Caco-2 (cell line): ENCODE measurements at regions not wholly inside any gene's neighbourhood (a gene's known extent, or its start where the extent isn't known, plus 50 kb on each side); places are given as distances from the start of the nearest gene placed in this dataset.

Experiments used
- BruUV-seq: library from RNA; stranded (reverse); fragments of 400-500 nt; replicated peaks from 2 replicates; lab custom pipeline; 2021; lab: Mats Ljungman, UMichigan
- CTCF ChIA-PET: fragments of 300-600 bp; sonication (Branson Sonifier 250); formaldehyde crosslinking; loops from one replicate; lab custom pipeline; 2022; ENCODE audit warnings: antibody characterized with exemption; lab: Charles Lee
- POLR2A ChIA-PET: fragments of 300-600 bp; sonication (Branson Sonifier 250); formaldehyde crosslinking; loops from one replicate; lab custom pipeline; 2022; ENCODE audit warnings: antibody characterized with exemption; lab: Charles Lee
- DNase-seq, 2 experiments: peaks; one replicate each; pipeline versions ENCODE4 v3.0.0 to v3.0.0-alpha.2; 2020 to 2022
- H3K27me3 ChIP-seq: replicated peaks from 2 replicates; pipeline ENCODE4 v1.6.0; 2011; ENCODE audit warnings: low read length; ENCODE audit not compliant: control insufficient read depth, insufficient read depth
- H3K36me3 ChIP-seq: 2 replicates; pipeline ENCODE4 v1.5.1; 2011; ENCODE audit warnings: low read length; ENCODE audit not compliant: control insufficient read depth, insufficient read depth
- H3K4me1 ChIP-seq: fragments of 250-450 bp; sonication (Bioruptor Pico); 2 replicates; pipeline ENCODE4 v1.5.1; 2020; ENCODE audit warnings: mild to moderate bottlenecking
- H3K4me3 ChIP-seq: 2 replicates; pipeline ENCODE4 v1.5.1; 2011; ENCODE audit warnings: low read depth, mild to moderate bottlenecking, control low read depth, low read length
- H3K9me3 ChIP-seq: fragments of 250-450 bp; sonication (Bioruptor Pico); 2 replicates; pipeline ENCODE4 v1.5.1; 2020; ENCODE audit warnings: mild to moderate bottlenecking, moderate library complexity
- H3K27ac Mint-ChIP-seq: one replicate; pipeline ENCODE4 v1.8.0; 2022; ENCODE audit warnings: mixed read lengths; ENCODE audit not compliant: unreplicated experiment
- H3K27me3 Mint-ChIP-seq: one replicate; pipeline ENCODE4 v1.8.0; 2022; ENCODE audit warnings: mixed read lengths; ENCODE audit not compliant: insufficient read depth, unreplicated experiment
- H3K36me3 Mint-ChIP-seq: one replicate; pipeline ENCODE4 v1.8.0; 2022; ENCODE audit warnings: mild to moderate bottlenecking, mixed read lengths; ENCODE audit not compliant: insufficient read depth, unreplicated experiment
- H3K4me1 Mint-ChIP-seq: one replicate; pipeline ENCODE4 v1.8.0; 2022; ENCODE audit warnings: low read depth, mixed read lengths; ENCODE audit not compliant: unreplicated experiment
- H3K4me3 Mint-ChIP-seq: one replicate; pipeline ENCODE4 v1.8.0; 2022; ENCODE audit warnings: mild to moderate bottlenecking, moderate library complexity, mixed read lengths; ENCODE audit not compliant: unreplicated experiment
- H3K9me3 Mint-ChIP-seq: one replicate; pipeline ENCODE4 v1.8.0; 2022; ENCODE audit warnings: mixed read lengths; ENCODE audit not compliant: unreplicated experiment
- CTCF ChIP-seq, 2 experiments: fragments of 200-600 bp in 1 of 2; IDR thresholded peaks; 1 replicate in 1 of 2; 2 replicates in 1 of 2; pipeline versions ENCODE4 v1.5.1 to v1.8.0; 2011 to 2022; ENCODE audit warnings: antibody characterized with exemption in 1 of 2, control low read depth in 1 of 2, inconsistent platforms in 1 of 2, low read depth in 1 of 2, low read length in 1 of 2, mild to moderate bottlenecking in 1 of 2, moderate library complexity in 1 of 2; ENCODE audit not compliant: insufficient read depth in 1 of 2, severe bottlenecking in 1 of 2, unreplicated experiment in 1 of 2
- intact Hi-C: fragments of 100-400 bp; cut with micrococcal nuclease; formaldehyde crosslinking; loops from one replicate; pipeline ENCODE4 v1.10.0; 2022; ENCODE audit not compliant: unreplicated experiment

GRCh38 chr2:163466331-163467250 lies 269.2 kb downstream of the FIGN start:
- H3K4me3 ChIP-seq: no peak overlapping the region
- Mint-ChIP-seq H3K4me3 (no peak overlapping the region), H3K9me3 (no peaks in the 10 kb centered on the region), H3K4me1 (no peaks in the 10 kb centered on the region), H3K27me3 (peaks cover 3% of the 10 kb centered on the region), H3K36me3 (no peaks in the 10 kb centered on the region), H3K27ac (no peak overlapping the region)
- no peak for DNase-seq
- no peak for TF ChIP-seq CTCF (IDR thresholded peaks at IDR 0.05; ENCODE audit: insufficient read depth in 1 of 2, low read depth in 1 of 2, low read length in 1 of 2, severe bottlenecking in 1 of 2, unreplicated experiment in 1 of 2)
- H3K4me1 ChIP-seq: no peaks in the 10 kb centered on the region
- no TSS peak for BruUV-seq
- no peaks in the 10 kb centered on the region for H3K9me3 ChIP-seq
- ChIA-PET POLR2A (no interaction called here), CTCF (no interaction called here)
- H3K36me3 ChIP-seq: no peaks in the 10 kb centered on the region
- H3K27me3 ChIP-seq: no peaks in the 10 kb centered on the region
- intact Hi-C loops: loop anchor here (5.0 to 10.0 kb wide), 2 partner anchors 274 to 968 kb away; no protein-coding TSS in a partner anchor

- Mint-ChIP-seq H3K4me3 (no peak overlapping the region), H3K27ac (no peak overlapping the region), H3K4me1 (no peaks in the 10 kb centered on the region), H3K9me3 (no peaks in the 10 kb centered on the region), H3K36me3 (no peaks in the 10 kb centered on the region), H3K27me3 (peaks cover 3% of the 10 kb centered on the region)
- Histone ChIP-seq H3K27me3 (no peaks in the 10 kb centered on the region), H3K36me3 (no peaks in the 10 kb centered on the region), H3K4me1 (no peaks in the 10 kb centered on the region), H3K9me3 (no peaks in the 10 kb centered on the region), H3K4me3 (no peak overlapping the region)
- no peak for TF ChIP-seq CTCF (IDR thresholded peaks at IDR 0.05; ENCODE audit: insufficient read depth in 1 of 2, low read depth in 1 of 2, low read length in 1 of 2, severe bottlenecking in 1 of 2, unreplicated experiment in 1 of 2)
- DNase-seq: no peak
- POLR2A ChIA-PET: no interaction called here
- CTCF ChIA-PET: no interaction called here
- no TSS peak for BruUV-seq
- intact Hi-C loops: loop anchor here (5.0 to 10.0 kb wide), 2 partner anchors 273 to 969 kb away; no protein-coding TSS in a partner anchor
Observed at GRCh38 chr2:163465440-163465839, 270.4 kb downstream of the FIGN start.

GRCh38 chr2:163463411-163463810 lies 272.4 kb downstream of the FIGN start:
- no peaks in the 10 kb centered on the region for H3K4me1 ChIP-seq
- no peaks in the 10 kb centered on the region for H3K36me3 Mint-ChIP-seq
- no peaks in the 10 kb centered on the region for H3K4me1 Mint-ChIP-seq
- H3K4me3 Mint-ChIP-seq: no peak overlapping the region
- BruUV-seq: no TSS peak
- ChIA-PET CTCF (no interaction called here), POLR2A (no interaction called here)
- H3K27ac Mint-ChIP-seq: no peak overlapping the region
- H3K9me3 ChIP-seq: no peaks in the 10 kb centered on the region
- H3K36me3 ChIP-seq: no peaks in the 10 kb centered on the region
- peaks cover 3% of the 10 kb centered on the region for H3K27me3 Mint-ChIP-seq
- TF ChIP-seq CTCF (IDR thresholded peaks at IDR 0.05; ENCODE audit: insufficient read depth in 1 of 2, low read depth in 1 of 2, low read length in 1 of 2, severe bottlenecking in 1 of 2, unreplicated experiment in 1 of 2): no peak
- H3K27me3 ChIP-seq: no peaks in the 10 kb centered on the region
- H3K9me3 Mint-ChIP-seq: no peaks in the 10 kb centered on the region
- intact Hi-C loops: loop anchor here (10.0 kb wide), 1 partner anchor 971 kb away; no protein-coding TSS in a partner anchor
- no peak overlapping the region for H3K4me3 ChIP-seq
- no peak for DNase-seq
